ENCODE measurements at regions not wholly inside any gene's neighbourhood (a gene's known extent, or its start where the extent isn't known, plus 50 kb on each side); places are given as distances from the start of the nearest gene placed in this dataset.
"Not testable (repeated sequence)": the region's sequence is repeated elsewhere in the genome, so short reads cannot be mapped to it uniquely, and the experiment has no call there.

GRCh38 chr3:87541723-87542122, 265.3 kb upstream of the POU1F1 start:
- Histone ChIP-seq H3K18ac (ENCODE audit: insufficient read length, low read depth, low read length) (no peak overlapping the region), H3K9ac (ENCODE audit: extremely low read depth, insufficient read length, low read length) (no peak overlapping the region), H2BK5ac (ENCODE audit: insufficient read length, low read length) (no peak overlapping the region), H4K5ac (ENCODE audit: insufficient read length, low read depth, low read length) (no peak overlapping the region), H3K23ac (ENCODE audit: insufficient read length, low read depth, low read length) (no peak overlapping the region), H3K79me2 (ENCODE audit: insufficient read depth, low read length) (no peaks in the 10 kb centered on the region), H3K27ac (ENCODE audit: insufficient read length, low read depth, low read length) (no peak overlapping the region), H3T11ph (ENCODE audit: low read length) (no peak overlapping the region), H3K4me1 (ENCODE audit: insufficient read depth, low read length) (no peaks in the 10 kb centered on the region), H3K79me1 (ENCODE audit: insufficient read depth, low read depth, low read length, poor library complexity, severe bottlenecking) (no peaks in the 10 kb centered on the region), H3K9me3 (ENCODE audit: control insufficient read depth, low read depth, low read length) (no peaks in the 10 kb centered on the region), H4K20me1 (ENCODE audit: control insufficient read depth, insufficient read depth, insufficient read length) (no peaks in the 10 kb centered on the region), H2BK15ac (ENCODE audit: low read depth, low read length) (no peak overlapping the region), H2BK12ac (ENCODE audit: insufficient read length, low read depth, low read length) (no peak overlapping the region), H3K23me2 (ENCODE audit: insufficient read length, low read depth, low read length, poor library complexity, severe bottlenecking) (no peaks in the 10 kb centered on the region), H2AK5ac (ENCODE audit: insufficient read length, low read length) (no peak overlapping the region), H4K91ac (ENCODE audit: insufficient read length, low read depth, low read length) (no peak overlapping the region), H2BK20ac (ENCODE audit: low read depth, low read length, poor library complexity, severe bottlenecking) (no peak overlapping the region), H2AFZ (ENCODE audit: low read length) (peak overlapping the region; percentile 23), H3K4ac (ENCODE audit: low read depth, low read length) (no peak overlapping the region), H2BK120ac (ENCODE audit: low read depth, low read length, poor library complexity, severe bottlenecking) (no peak overlapping the region), H3K27me3 (ENCODE audit: insufficient read depth, low read length) (no peaks in the 10 kb centered on the region), H3K14ac (ENCODE audit: insufficient read depth, low read length) (no peak overlapping the region), H3K56ac (ENCODE audit: insufficient read length, low read depth, low read length) (no peak overlapping the region), H4K8ac (replicated peaks; ENCODE audit: insufficient read length, low read depth, low read length) (no peak overlapping the region), H3K4me2 (ENCODE audit: insufficient read depth, insufficient read length, low read length) (no peak overlapping the region)
- WGBS (ENCODE audit: extremely low coverage, insufficient read length, low lambda C conversion rate), result no CpG with 5 or more reads among the region's 3 CpGs
- no peak overlapping the region for H3K27ac Mint-ChIP-seq
- DNase-seq, result no peak
- H3K9me3 Mint-ChIP-seq, result peaks cover 8 to 19% of the 10 kb centered on the region in 2 experiments
- H3K4me1 Mint-ChIP-seq, result no peaks in the 10 kb centered on the region; a peak in 1 of 4 replicates
- no peaks in the 10 kb centered on the region for H3K27me3 Mint-ChIP-seq (ENCODE audit: low read depth)
- H3K4me3 Mint-ChIP-seq, result no peak overlapping the region
- TF ChIP-seq CTCF (conservative IDR thresholded peaks at IDR 0.05), result no peak
- peaks cover 8 to 15% (median 8%) of the 10 kb centered on the region in 3 experiments; a peak in 6 of 7 replicates for H3K36me3 Mint-ChIP-seq (ENCODE audit: insufficient read depth in 1 of 3, low read depth in 3 of 3)

GRCh38 chr3:87538722-87539121, 262.3 kb upstream of the POU1F1 start:
- H3K27ac Mint-ChIP-seq; H2AK5ac ChIP-seq (ENCODE audit: insufficient read length, low read length); H3K9ac ChIP-seq (ENCODE audit: extremely low read depth, insufficient read length, low read length); H2BK120ac ChIP-seq (ENCODE audit: low read depth, low read length, poor library complexity, severe bottlenecking); H4K5ac ChIP-seq (ENCODE audit: insufficient read length, low read depth, low read length); H3K27ac ChIP-seq (ENCODE audit: insufficient read length, low read depth, low read length); H3K23me2 ChIP-seq (ENCODE audit: insufficient read length, low read depth, low read length, poor library complexity, severe bottlenecking); H3K27me3 ChIP-seq (ENCODE audit: insufficient read depth, low read length); H3K79me2 ChIP-seq (ENCODE audit: insufficient read depth, low read length); H4K91ac ChIP-seq (ENCODE audit: insufficient read length, low read depth, low read length); H3K4me1 Mint-ChIP-seq; H3K4me2 ChIP-seq (ENCODE audit: insufficient read depth, insufficient read length, low read length); H3K4me1 ChIP-seq (ENCODE audit: insufficient read depth, low read length); H3K56ac ChIP-seq (ENCODE audit: insufficient read length, low read depth, low read length); H3K23ac ChIP-seq (ENCODE audit: insufficient read length, low read depth, low read length); H3K79me1 ChIP-seq (ENCODE audit: insufficient read depth, low read depth, low read length, poor library complexity, severe bottlenecking); H3K18ac ChIP-seq (ENCODE audit: insufficient read length, low read depth, low read length); DNase-seq; H2BK20ac ChIP-seq (ENCODE audit: low read depth, low read length, poor library complexity, severe bottlenecking); H2BK15ac ChIP-seq (ENCODE audit: low read depth, low read length); H4K20me1 ChIP-seq (ENCODE audit: control insufficient read depth, insufficient read depth, insufficient read length); H3K4ac ChIP-seq (ENCODE audit: low read depth, low read length); H2AFZ ChIP-seq (ENCODE audit: low read length); H3K4me3 Mint-ChIP-seq; H2BK12ac ChIP-seq (ENCODE audit: insufficient read length, low read depth, low read length); H3K14ac ChIP-seq (ENCODE audit: insufficient read depth, low read length); H3K27me3 Mint-ChIP-seq (ENCODE audit: low read depth); H3K9me3 ChIP-seq (ENCODE audit: control insufficient read depth, low read depth, low read length); H4K8ac ChIP-seq (replicated peaks; ENCODE audit: insufficient read length, low read depth, low read length); H3T11ph ChIP-seq (ENCODE audit: low read length); H2BK5ac ChIP-seq (ENCODE audit: insufficient read length, low read length): not testable (repeated sequence)
- Mint-ChIP-seq H3K9me3 (peaks cover 5 to 11% of the 10 kb centered on the region in 2 experiments), H3K36me3 (ENCODE audit: insufficient read depth in 1 of 3, low read depth in 3 of 3) (peaks cover 5 to 10% (median 6%) of the 10 kb centered on the region in 3 experiments; a peak in 6 of 7 replicates)
- no CpG with 5 or more reads among the region's 5 CpGs for WGBS (ENCODE audit: extremely low coverage, insufficient read length, low lambda C conversion rate)

All from H9 (cell line).